Right hindlimb (tissue), 1 donor: ENCODE measurements at regions not wholly inside any gene's neighbourhood (a gene's known extent, or its start where the extent isn't known, plus 50 kb on each side); places are given as distances from the start of the nearest gene placed in this dataset.
"Not testable (repeated sequence)": the region's sequence is repeated elsewhere in the genome, so short reads cannot be mapped to it uniquely, and the experiment has no call there.

Experiments
- DNase-seq: peaks from one replicate; pipeline ENCODE4 v3.0.0-alpha.2; 2018

GRCh38 chr5:28975508-28975907, 1937.1 kb upstream of the CDH9 start:
- no peak for DNase-seq

- no peak for DNase-seq
Measured at GRCh38 chr5:28967848-28968247, 1929.5 kb upstream of the CDH9 start.

- DNase-seq: no peak
Measured at GRCh38 chr5:28961816-28962215, 1923.4 kb upstream of the CDH9 start.

GRCh38 chr5:28958581-28958980, 1920.2 kb upstream of the CDH9 start:
- no peak for DNase-seq

- DNase-seq: no peak
Measured at GRCh38 chr5:28957450-28957849, 1919.1 kb upstream of the CDH9 start.

GRCh38 chr5:28954074-28954473, 1915.7 kb upstream of the CDH9 start:
- DNase-seq: no peak

- no peak for DNase-seq
Measured at GRCh38 chr5:28947865-28948264, 1909.5 kb upstream of the CDH9 start.

- no peak for DNase-seq
Measured at GRCh38 chr5:28945859-28946258, 1907.5 kb upstream of the CDH9 start.

GRCh38 chr5:28929366-28929765, 1891.0 kb upstream of the CDH9 start:
- DNase-seq: not testable (repeated sequence)

- DNase-seq: peak; percentile 21
Measured at GRCh38 chr5:28928327-28928790, 1890.0 kb upstream of the CDH9 start.

GRCh38 chr5:28927559-28928326, 1889.4 kb upstream of the CDH9 start:
- no peak for DNase-seq

- no peak for DNase-seq
Measured at GRCh38 chr5:28926422-28926821, 1888.0 kb upstream of the CDH9 start.

GRCh38 chr5:28917631-28918030, 1879.2 kb upstream of the CDH9 start:
- DNase-seq: no peak

GRCh38 chr5:28914297-28914696, 1875.9 kb upstream of the CDH9 start:
- DNase-seq: no peak

- no peak for DNase-seq
Measured at GRCh38 chr5:28903643-28904042, 1865.3 kb upstream of the CDH9 start.

- DNase-seq: no peak
Measured at GRCh38 chr5:28896949-28897348, 1858.6 kb upstream of the CDH9 start.

GRCh38 chr5:28880936-28881335, 1842.5 kb upstream of the CDH9 start:
- no peak for DNase-seq

GRCh38 chr5:28877050-28877449, 1838.7 kb upstream of the CDH9 start:
- DNase-seq: no peak

- no peak for DNase-seq
Measured at GRCh38 chr5:28864006-28864405, 1825.6 kb upstream of the CDH9 start.

- DNase-seq: no peak
Measured at GRCh38 chr5:28862860-28863196, 1824.4 kb upstream of the CDH9 start.

- no peak for DNase-seq
Measured at GRCh38 chr5:28862137-28862859, 1823.9 kb upstream of the CDH9 start.

GRCh38 chr5:28855626-28856025, 1817.2 kb upstream of the CDH9 start:
- DNase-seq: no peak

GRCh38 chr5:28850320-28850921, 1812.0 kb upstream of the CDH9 start:
- no peak for DNase-seq

- no peak for DNase-seq
Measured at GRCh38 chr5:28831042-28831441, 1792.7 kb upstream of the CDH9 start.
